Tibial nerve (tissue), 4 donors: ENCODE measurements at regions not wholly inside any gene's neighbourhood (a gene's known extent, or its start where the extent isn't known, plus 50 kb on each side); places are given as distances from the start of the nearest gene placed in this dataset.
A peak's percentile ranks its signal among the peaks of the same experiment; 100 is the strongest.

ENCODE experiments used
- DNase-seq, 2 donors: peaks; one replicate each; pipeline ENCODE4 v3.0.0-alpha.2; 2019; ENCODE audit warnings: low spot score in 2 of 2
- H3K27ac ChIP-seq, 4 donors: fragments of 200-600 bp; sonication (generic) in 3 of 4; one replicate each; pipeline ENCODE4 v1.5.1; 2017 to 2019; ENCODE audit warnings: mild to moderate bottlenecking in 1 of 4
- H3K27me3 ChIP-seq, 2 donors: fragments of 200-600 bp; sonication (generic) in 1 of 2; one replicate each; pipeline versions ENCODE4 v1.5.1 to v1.6.0; 2017 to 2019
- H3K36me3 ChIP-seq, 3 donors: fragments of 200-600 bp; sonication (generic); one replicate each; pipeline ENCODE4 v1.5.1; 2018 to 2019
- H3K4me1 ChIP-seq, 4 donors: fragments of 200-600 bp; sonication (generic) in 3 of 4; one replicate each; pipeline ENCODE4 v1.5.1; 2017 to 2019
- H3K4me3 ChIP-seq, 4 donors: fragments of 200-600 bp; sonication (generic) in 3 of 4; one replicate each; pipeline ENCODE4 v1.5.1; 2017 to 2019; ENCODE audit warnings: mild to moderate bottlenecking in 1 of 4, moderate library complexity in 1 of 4
- H3K9me3 ChIP-seq, 4 donors: fragments of 200-600 bp; sonication (generic) in 3 of 4; one replicate each; pipeline ENCODE4 v1.5.1; 2017 to 2019
- EP300 ChIP-seq, 2 donors: sonication (generic); formaldehyde crosslinking; IDR thresholded peaks; one replicate each; pipeline ENCODE4 v1.6.1; 2017; ENCODE audit warnings: antibody characterized with exemption in 2 of 2, mild to moderate bottlenecking in 1 of 2
- POLR2A ChIP-seq, 2 donors: fragments of 450-650 bp; IDR thresholded peaks; one replicate each; pipeline ENCODE4 v1.6.1; 2017; ENCODE audit warnings: antibody characterized with exemption in 2 of 2, mild to moderate bottlenecking in 2 of 2, moderate library complexity in 2 of 2
- WGBS, 2 donors: methylation state at CpG; one replicate each; pipeline ENCODE4 v1.1.5; 2018; 5-methylcytosine and 5-hydroxymethylcytosine counted together
- TF ChIP-seq, protein P1 (sequence below), 5 experiments: fragments of 200-600 bp in 3 of 5; fragments of 450-650 bp in 2 of 5; sonication (generic) in 3 of 5; IDR thresholded peaks; one replicate each; pipeline ENCODE4 v1.5.1; 2016 to 2019; ENCODE audit warnings: antibody characterized with exemption in 5 of 5, mild to moderate bottlenecking in 3 of 5, moderate library complexity in 2 of 5

DNA sequence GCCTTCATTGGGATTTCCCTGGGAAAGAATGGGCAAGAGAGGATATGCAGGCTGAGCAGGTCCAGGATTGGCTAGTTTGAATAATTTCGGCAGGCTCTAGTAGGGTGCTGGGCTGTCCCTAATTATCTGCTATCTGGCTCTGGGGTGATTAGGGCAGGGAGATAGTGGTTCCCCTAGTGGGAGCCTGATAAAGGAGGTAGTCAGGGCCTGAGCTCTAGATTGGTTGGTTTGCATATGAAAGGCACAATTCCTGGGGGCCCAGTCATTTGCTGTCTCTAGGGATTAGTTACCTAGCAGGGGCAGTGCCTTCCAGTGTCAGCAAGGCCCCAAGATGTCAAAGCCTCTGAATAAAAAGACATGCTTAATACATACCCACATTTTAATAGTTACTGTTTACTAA is 690.1 kb upstream of the KLHL29 start:
- Histone ChIP-seq H3K4me3 (no peak overlapping the region), H3K4me1 (peaks cover 0 to 5% (median 2%) of the 10 kb centered on the region in 4 donors), H3K36me3 (no peaks in the 10 kb centered on the region), H3K27me3 (no peaks in the 10 kb centered on the region), H3K9me3 (no peaks in the 10 kb centered on the region), H3K27ac (no peak overlapping the region)
- 79 to 80% methylated on average over 1 of the region's 1 CpG for WGBS, 2 donors
- DNase-seq = no peak
- no peak for TF ChIP-seq POLR2A (IDR thresholded peaks at IDR 0.05)
- TF ChIP-seq, protein P1, sequence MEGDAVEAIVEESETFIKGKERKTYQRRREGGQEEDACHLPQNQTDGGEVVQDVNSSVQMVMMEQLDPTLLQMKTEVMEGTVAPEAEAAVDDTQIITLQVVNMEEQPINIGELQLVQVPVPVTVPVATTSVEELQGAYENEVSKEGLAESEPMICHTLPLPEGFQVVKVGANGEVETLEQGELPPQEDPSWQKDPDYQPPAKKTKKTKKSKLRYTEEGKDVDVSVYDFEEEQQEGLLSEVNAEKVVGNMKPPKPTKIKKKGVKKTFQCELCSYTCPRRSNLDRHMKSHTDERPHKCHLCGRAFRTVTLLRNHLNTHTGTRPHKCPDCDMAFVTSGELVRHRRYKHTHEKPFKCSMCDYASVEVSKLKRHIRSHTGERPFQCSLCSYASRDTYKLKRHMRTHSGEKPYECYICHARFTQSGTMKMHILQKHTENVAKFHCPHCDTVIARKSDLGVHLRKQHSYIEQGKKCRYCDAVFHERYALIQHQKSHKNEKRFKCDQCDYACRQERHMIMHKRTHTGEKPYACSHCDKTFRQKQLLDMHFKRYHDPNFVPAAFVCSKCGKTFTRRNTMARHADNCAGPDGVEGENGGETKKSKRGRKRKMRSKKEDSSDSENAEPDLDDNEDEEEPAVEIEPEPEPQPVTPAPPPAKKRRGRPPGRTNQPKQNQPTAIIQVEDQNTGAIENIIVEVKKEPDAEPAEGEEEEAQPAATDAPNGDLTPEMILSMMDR (IDR thresholded peaks at IDR 0.05) = no peak
- TF ChIP-seq EP300 (IDR thresholded peaks at IDR 0.05) = no peak

DNA sequence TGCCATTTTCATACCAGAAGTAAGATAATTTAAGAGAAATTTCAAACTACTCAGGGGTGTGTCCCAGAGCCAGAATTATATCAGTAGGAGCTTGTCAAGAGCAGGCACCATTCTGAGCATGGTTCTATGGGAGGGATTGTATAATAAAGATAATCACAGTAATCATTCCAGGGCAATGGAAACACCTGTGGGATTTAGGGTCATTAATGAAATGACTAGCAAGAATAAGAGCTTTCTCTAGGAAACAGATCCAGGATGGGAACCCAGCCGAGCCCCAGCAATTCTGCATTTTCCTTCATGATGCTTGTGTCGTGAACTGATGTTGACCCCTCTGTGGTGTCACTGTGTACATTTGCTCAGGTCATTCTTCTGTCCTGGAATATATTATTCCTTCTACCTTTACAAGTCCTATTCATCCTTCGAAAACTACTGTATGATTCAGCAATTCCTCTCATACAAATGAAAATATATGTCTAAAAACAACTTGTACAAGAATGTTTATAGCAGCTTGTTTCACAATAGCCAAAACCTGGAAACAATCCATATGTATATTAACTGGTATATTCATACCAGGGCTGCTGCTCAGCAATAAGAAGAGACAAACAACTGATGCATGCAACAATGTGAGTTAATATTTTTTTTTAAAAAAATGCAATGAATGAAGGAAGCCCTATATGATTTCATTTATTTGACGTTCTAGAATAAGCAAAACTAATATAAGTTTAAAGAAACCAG is 687.8 kb upstream of the KLHL29 start:
- H3K27me3 ChIP-seq = no peaks in the 10 kb centered on the region
- peaks cover 0 to 13% (median 0%) of the 10 kb centered on the region in 4 donors for H3K4me1 ChIP-seq
- 78 to 86% methylated on average over 4 of the region's 4 CpGs for WGBS, 2 donors
- no peak for TF ChIP-seq POLR2A (IDR thresholded peaks at IDR 0.05)
- no peak for TF ChIP-seq EP300 (IDR thresholded peaks at IDR 0.05)
- TF ChIP-seq, protein P1 (IDR thresholded peaks at IDR 0.05) = no peak
- no peaks in the 10 kb centered on the region for H3K9me3 ChIP-seq
- H3K36me3 ChIP-seq = no peaks in the 10 kb centered on the region
- DNase-seq = no peak
- H3K4me3 ChIP-seq = no peak overlapping the region
- H3K27ac ChIP-seq = no peak overlapping the region

DNA sequence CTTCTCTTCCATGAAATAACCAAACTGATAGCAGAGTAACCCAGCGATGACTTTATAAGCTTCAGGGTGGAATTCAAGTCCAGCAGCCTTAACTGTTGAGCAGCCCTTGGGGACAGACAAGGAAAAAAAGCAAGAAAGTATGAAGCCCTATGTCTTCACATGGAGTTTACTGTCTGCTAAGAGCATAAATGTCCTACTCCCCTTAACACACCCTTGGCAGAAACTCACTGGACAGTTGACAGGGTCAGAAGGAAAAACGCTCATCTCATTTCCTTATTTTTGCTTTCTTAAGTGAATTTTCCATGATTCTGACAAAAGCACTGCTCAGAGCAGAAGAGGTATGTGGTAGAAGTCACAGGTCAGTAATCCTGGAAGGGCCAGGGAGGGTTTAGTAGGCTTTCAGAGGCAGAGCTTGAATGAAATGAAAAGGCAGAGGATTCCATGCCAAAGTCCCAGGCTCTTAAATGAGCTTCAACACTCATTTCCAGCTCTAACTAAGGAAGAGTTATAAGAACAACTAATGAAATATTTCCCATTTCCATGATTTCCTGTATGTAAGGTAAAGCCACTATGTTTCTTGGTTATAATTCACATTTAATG is 683.3 kb upstream of the KLHL29 start:
- H3K36me3 ChIP-seq = no peaks in the 10 kb centered on the region
- WGBS, 2 donors = 45 to 59% methylated on average over 2 of the region's 2 CpGs
- no peak for DNase-seq
- H3K27ac ChIP-seq = peak overlapping the region in 2 of 4 donors; percentile 44 to 66
- H3K9me3 ChIP-seq = peaks cover 0 to 7% (median 0%) of the 10 kb centered on the region in 4 donors
- TF ChIP-seq EP300 (IDR thresholded peaks at IDR 0.05) (no peak), POLR2A (IDR thresholded peaks at IDR 0.05) (no peak)
- TF ChIP-seq, protein P1 (IDR thresholded peaks at IDR 0.05) = no peak
- no peaks in the 10 kb centered on the region for H3K27me3 ChIP-seq
- no peak overlapping the region for H3K4me3 ChIP-seq
- peaks cover 0 to 13% (median 0%) of the 10 kb centered on the region in 4 donors for H3K4me1 ChIP-seq

DNA sequence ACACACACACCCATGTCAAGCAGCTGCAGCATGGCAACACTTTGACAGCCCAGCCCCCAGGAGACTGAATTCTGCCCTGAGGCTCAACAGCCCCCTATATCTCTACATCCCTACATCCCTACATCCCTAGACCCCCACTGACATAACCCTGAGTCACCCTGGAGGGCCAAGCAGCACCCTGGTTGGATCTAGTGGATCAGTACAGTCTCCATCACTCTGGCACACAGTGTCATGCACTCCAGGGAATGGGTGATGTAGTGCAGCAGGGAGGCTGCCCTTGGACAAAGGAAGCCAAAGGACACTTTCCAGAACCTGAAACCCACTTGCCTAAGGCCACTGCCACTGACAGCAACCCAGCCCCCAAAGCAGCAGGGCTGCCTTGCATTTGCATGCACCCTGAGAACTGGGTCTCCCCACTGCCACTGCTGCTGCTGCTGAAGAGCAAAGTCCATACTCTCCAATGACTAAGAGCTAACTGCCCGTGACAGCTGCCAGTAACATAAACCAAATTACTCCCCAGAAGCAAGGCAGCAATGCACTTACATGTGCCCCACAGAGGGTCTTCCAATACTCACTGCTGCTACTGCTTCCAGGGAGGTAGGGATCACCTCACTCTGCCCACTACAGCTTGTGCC is 681.6 kb upstream of the KLHL29 start:
- Histone ChIP-seq H3K36me3 (no peaks in the 10 kb centered on the region), H3K9me3 (peaks cover 0 to 7% (median 0%) of the 10 kb centered on the region in 4 donors), H3K4me3 (no peak overlapping the region), H3K27ac (no peak overlapping the region), H3K27me3 (no peaks in the 10 kb centered on the region), H3K4me1 (peaks cover 0 to 13% (median 0%) of the 10 kb centered on the region in 4 donors)
- 71 to 89% methylated on average over 1 of the region's 1 CpG for WGBS, 2 donors
- TF ChIP-seq, protein P1 (IDR thresholded peaks at IDR 0.05) = no peak
- TF ChIP-seq EP300 (IDR thresholded peaks at IDR 0.05) (no peak), POLR2A (IDR thresholded peaks at IDR 0.05) (no peak)
- DNase-seq = no peak

DNA sequence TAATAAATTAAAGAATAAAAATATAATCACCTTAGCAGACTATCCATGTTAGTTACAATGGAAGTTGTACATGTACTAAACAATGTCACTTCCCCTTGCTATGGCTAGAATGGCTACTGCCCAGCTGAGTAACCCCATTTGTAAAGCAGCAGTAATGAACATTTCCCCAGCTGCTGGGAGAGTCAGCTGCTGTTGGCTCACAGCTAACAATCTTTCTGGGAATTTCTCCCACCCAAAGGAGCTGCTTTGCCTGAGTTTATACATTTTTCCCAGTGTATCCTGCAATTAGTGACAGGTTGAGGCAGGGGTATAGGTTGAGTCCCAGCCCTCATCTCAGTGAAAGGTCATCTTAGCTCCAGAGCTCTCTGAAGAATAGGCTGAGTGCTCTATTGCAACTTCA is 665.6 kb upstream of the KLHL29 start:
- Histone ChIP-seq H3K4me3 (no peak overlapping the region), H3K27ac (no peak overlapping the region), H3K27me3 (no peaks in the 10 kb centered on the region), H3K9me3 (peaks cover 0 to 13% (median 2%) of the 10 kb centered on the region in 4 donors), H3K36me3 (no peaks in the 10 kb centered on the region), H3K4me1 (no peaks in the 10 kb centered on the region)
- no peak for DNase-seq
- TF ChIP-seq POLR2A (IDR thresholded peaks at IDR 0.05) (no peak), EP300 (IDR thresholded peaks at IDR 0.05) (no peak)
- TF ChIP-seq, protein P1 (IDR thresholded peaks at IDR 0.05) = no peak
